SKM-1 (cell line): ENCODE measurements at regions not wholly inside any gene's neighbourhood (a gene's known extent, or its start where the extent isn't known, plus 50 kb on each side); places are given as distances from the start of the nearest gene placed in this dataset.

Experiments
- DNase-seq: peaks from one replicate; lab custom pipeline; 2025; ENCODE audit not compliant: unreplicated experiment; lab: John Stamatoyannopoulos, UW

DNA sequence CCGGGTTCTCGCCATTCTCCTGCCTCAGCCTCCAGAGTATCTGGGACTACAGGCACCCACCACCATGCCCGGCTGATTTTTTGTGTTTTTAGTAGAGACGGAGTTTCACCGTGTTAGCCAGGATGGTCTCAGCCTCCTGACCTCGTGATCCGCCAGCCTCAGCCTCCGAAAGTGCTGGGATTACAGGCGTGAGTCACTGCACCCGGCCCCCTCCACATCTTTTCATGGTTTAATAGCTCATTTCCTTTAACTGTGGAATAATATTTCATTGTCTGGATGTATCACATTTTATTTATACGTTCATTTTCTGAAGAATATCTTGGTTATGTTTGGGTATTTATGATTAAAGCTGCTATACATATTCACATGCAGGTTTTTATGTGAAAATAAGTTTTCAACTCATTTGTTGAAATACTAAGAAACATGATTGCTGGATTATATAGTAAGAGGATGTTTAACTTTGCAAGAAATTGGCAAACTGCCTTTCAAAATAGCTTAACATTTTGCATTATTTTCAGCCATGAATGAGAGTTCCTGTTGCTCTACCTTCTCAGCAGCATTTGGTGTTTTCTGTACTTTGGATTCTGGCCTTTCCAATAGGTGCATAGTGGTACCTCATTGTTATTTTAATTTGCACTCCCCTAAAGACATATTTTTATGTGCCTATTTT is 591.9 kb downstream of the TECRL start:
- no peak for DNase-seq

DNA sequence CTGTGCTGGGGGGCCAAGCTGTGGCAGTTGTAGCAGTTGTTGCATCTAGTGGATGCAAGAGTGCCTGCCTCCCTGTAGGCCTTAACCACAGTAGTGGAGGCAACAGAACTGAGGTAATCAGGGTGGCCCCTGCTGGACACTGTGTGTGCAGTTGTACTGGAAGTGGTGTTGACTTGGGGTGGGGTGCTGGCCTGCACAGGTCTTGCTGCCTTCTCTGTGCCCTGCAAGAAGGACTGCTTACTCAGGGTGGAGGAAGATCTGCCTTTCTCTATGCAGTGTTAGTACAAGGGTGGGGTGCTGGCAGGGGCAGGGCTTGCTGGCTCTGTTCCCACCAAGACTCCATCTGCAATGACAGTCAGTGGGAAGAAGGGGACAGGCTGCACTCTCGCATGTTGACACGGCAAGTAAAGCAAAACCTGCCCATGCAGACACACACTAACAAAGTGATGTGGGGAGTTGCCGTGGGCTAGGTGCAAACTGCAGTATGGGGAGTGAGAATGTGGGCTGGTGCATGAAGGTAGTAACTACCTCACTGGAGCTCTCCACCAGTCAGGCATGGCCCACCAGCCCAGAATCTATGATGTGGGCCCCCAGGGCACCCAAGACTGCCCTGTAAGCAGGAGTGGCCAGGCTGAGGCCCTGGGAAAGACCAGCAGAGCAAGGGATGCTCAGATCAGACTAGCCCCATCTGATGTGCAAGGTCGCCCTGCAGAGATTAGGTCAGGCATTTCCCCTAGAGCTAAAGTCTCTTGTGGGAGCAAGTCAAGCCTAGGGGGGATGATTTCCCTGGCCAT is 594.9 kb downstream of the TECRL start:
- no peak for DNase-seq

DNA sequence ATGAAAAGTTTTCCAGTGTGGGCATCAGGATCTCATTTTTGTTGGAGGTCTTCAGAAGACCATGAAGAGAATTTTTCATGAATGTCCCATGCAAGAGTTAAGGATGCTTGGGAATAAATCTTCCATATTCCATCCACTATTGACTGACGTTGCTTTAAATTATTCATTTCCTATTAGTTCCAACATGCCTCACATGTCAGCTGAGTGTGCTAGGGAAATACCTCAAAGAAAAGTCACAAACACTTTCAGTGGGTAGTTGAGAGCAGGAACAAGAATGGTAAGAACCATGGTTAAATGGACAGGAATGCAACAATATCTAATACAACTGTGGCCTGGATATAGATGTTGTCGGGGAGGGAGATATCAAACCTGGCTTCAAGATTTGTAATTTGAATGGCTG is 610.1 kb downstream of the TECRL start:
- DNase-seq = no peak

DNA sequence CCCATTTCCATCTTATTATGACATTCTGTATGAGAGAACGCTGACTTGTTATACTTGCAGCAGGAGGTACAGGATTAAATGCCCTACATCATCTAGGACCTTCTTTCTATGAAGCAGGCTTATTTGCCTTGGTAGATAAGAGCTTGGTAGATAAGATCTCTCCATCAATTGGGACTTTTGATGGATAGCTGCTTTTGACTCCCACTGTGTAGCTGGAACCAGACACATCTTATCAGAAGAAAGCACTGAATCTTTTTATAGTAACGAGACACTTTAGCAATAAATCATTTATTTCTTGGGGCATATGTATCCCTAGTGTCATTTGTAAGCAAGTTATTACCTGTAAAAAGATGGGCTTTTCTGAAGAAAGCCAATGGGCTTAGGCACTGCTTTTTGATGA is 613.9 kb downstream of the TECRL start:
- DNase-seq = no peak

DNA sequence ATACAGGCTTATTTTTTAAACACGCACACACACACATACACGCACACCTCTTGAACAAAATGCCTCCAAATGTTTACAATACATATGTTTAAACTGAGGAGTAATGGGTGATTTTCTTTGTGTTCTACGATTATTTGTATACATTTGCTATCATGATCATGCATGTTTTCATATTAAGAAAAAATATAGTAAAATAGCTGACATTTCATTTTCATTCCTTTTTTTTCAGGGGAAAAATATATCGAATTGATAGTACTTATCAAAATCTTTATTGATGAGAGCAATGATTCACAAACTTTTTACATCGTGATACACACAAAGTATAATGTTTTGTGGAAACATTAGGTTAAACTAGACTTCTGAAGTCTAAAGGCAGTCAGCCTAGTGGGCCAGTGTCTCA is 618.9 kb downstream of the TECRL start:
- DNase-seq = no peak

DNA sequence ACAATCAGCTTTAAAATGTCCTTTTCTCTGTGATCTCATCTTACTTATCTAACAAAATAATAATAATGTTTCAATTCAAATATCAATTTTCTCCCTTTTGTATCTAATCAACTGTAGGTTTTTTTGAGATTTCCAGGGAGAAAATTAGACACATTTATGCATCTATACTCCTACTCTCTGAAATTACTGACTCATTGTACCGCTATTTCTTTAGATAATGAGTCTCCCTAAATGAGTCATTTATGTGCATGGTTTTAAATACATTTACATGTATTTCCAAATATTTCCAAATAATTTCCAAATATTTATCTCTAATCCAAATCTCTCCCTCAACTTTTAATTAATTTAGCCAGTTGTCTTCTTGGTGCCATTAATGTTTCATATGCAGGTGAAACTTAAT is 621.0 kb downstream of the TECRL start:
- DNase-seq = no peak

DNA sequence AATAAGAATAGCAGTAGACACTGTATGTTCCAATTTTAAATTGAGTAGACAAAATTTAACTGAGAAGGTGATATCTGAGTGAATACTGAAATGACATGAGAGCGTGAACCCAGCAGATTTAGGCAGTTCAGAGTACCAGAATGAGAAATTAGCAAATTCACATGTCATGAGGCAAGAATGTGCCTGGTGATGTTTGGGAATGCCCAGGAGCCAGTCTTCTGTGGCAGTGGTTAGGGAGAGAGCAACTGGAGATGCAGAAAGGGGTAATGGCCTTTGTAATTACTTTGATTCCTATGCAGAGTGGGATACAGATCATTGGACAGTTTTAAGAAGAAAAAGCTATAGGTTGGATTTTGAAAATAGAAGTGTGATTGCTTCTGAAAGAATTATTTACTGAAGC is 621.9 kb downstream of the TECRL start:
- no peak for DNase-seq

DNA sequence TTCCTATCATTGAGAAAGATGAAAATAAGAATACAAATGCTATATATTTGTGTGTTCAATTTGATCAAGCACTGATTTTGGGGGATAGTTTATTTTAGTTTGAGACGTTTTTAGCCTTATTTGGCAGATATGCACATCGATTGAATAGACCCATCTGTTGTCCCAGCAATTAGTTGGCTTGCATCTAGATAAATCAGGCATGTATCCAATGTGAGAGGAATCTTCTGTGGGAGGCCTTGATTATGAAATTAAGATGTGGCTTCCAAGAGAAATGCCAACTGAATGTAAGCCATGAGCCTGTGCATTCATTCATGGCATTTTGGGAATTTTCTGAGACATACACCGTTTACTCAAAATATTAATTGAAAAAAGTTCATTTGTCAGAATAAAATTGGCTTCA is 623.1 kb downstream of the TECRL start:
- DNase-seq = no peak

DNA sequence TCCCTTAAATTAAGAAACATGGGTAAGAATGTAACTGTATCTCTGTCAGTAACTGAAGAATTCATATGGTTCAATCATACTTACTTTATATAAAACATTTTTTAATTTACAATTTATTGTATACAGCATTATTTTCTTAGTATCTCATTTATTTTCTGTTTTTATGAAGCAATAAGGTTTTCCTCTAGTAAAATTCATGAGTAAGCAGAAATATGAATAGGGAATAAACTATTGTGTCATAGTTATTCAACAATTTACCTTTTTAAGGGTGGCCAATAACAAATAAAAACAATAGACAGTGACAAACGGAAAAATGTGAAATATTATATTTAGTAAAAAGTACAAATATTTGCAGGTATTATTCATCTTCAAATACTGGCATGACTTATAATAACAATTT is 624.4 kb downstream of the TECRL start:
- DNase-seq = no peak

DNA sequence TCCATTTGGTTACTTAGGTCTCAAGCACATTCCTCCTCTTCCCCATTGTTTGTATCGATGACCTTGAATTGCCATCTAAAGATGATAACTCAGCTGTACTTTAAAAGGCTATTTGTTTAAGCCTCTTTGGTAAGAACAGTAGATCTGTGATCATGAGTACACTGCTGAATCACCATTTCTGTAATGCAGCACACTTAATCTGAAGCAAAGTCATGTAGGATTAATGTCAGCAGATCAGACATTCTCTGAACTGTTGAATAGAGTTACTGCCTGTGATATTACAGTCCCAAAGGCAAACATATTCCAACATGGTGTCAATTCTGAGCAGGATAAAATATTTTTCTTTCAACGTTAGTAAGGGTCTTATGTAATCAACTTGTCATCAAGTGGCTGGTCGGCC is 631.6 kb downstream of the TECRL start:
- no peak for DNase-seq

DNA sequence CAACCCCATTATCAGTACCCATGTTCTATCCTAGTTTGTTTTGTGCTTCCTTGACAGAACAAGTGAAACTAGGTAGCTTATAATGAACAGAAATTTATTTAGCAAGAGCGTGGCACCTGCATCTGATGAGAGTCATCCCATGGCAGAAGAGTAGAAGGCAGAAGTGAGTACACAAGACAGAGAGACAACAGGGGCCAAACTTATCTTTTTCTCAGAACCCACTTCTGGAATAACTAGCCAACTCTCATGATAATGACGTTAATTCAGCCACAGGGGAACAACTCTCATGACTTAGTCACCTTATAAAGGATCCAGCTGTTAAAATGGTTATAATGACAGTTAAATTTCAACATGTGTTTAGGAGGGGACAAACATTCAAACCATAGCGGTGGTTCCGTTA is 644.9 kb downstream of the TECRL start:
- no peak for DNase-seq

DNA sequence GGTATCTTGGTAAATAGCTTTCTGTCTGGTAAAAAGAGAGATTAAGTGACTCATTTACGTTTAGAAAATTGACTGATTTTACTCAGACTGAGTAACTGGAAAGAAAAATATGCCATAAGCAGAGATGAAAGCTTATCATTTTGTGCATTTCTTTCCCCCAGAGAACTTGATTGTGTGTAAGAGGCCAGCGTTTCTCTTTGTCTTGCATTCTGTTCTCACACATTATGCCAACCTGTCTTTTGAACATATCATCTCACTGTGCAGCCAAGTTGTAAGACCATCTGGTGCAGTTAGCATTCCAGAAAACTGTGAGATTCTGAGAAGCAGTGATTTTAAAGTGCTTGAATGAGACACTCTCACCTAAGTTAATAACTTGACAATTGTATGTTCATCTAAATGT is 651.3 kb downstream of the TECRL start:
- DNase-seq = no peak

DNA sequence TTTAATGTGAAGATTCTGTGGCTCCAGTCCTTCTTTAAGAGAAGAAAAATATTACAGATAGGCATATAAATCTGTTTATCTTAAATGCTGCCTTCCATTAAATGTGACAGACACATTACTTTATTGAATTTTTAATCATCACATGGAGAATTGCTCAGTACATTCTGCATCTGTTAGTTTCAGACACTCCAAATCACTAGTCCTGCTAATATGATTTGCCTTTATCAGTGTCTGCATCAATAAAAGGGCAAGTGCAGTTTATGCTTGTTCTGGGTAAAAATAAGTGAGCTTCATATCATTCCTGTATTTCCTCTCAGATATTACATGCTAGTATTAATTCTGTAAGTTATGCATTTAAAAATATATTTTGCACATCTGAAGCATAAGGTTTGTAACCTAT is 666.4 kb downstream of the TECRL start:
- DNase-seq = no peak

DNA sequence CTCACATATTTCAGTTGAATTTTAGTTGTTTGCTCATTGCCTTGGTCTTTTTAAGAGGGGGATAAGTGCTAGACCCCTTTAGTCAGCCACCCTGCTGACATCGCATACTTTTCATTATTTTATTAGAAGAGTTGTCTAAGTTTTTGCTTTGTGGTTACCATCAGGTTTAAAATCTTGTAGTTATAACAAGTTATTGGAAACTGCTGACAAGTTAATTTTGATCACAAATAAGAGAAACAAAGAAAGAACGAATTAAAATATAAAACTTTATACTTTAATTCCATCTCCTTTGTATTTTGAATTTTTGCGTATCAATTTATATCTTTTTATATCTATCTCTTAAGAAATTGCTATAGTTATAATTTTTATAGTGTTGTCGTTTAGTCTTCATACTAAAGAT is 679.7 kb downstream of the TECRL start:
- DNase-seq = no peak

DNA sequence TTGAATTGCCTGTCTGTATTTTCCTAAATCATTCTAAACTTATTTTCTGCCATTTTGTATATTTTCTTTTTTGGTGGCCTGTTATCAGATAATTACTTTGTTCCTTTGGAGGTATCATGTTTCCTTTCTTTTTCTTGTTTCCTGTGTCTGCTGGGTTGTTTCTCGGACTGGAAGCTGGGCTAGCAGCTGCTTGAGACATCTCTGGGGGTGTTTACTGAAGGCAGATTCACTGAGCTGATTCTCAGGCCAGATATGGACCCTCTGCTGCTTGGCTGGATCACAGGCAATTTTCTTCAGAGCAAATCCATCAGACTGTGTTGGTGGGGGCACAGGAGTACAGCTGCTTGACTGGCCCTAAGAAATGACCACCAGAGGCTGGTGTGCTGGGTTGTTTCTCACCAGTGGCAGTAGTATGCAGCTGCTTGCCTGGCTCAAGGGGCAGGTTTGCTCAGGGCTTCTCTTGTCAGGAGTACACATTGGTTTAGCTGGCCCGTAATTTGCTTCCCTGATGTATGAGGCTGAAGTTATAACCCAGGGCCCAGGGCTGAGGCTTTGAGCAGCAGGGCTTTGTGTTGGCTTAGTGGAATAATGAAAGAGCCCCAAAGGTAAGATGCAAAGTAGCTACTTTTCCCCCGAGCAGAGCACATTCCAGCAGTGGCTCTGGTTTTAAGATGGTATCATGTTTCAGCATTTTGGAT is 680.6 kb downstream of the TECRL start:
- DNase-seq = no peak

DNA sequence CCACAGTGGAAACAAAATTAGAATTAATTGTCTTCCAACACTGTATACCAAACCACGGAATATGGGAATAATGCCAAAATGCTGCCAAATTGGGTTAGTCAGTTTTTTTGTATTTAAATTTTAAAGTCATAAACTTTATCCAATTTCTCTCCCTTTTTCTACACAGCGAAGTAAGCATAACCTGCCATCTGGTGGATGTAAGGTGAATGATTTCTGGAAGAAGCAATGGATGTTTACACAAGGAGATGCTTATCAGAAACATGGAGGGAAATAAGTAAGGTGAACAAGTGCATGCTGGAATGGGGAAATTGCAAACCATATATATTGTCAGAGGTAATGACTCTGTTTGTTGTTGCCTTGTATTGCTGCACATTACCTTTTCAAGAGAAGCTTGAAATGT is 691.9 kb downstream of the TECRL start:
- DNase-seq = no peak

DNA sequence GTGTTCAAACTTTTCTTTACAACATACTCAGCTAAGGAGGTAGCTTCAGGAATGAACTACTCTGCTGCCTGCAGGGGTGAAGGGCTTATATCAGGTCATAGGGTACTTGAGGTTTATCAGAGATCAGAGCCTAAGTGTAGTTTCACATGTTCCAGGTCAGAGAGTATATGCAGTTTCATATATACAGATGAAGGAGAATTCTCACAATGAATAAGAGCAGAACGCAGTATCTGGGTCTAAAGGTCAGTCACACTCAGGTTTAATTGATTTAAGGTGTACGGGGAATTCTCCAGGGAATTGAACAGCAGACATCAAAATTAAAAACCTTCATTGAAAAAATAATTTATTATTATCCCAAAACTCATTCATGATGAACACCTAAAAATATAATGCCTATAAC is 700.6 kb downstream of the TECRL start:
- DNase-seq = no peak

DNA sequence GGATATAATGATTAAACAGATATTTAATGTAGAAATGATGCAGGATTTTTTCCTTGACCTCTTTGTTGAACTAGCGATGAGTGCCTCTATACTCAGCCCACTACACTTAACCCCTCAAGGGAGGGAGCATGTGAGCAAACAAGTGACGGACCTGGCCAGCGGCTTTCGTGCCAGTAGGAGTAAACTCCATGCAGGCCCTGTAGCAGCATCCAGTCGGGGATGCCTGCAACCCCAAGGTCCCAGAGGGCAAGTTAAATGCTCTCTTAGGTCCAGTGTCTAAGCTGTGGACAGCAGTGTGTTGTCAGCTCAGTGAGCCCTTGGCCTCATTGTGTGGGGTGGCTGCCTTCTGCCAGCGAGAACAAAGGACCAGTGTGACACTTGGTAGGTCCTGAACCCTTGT is 708.7 kb downstream of the TECRL start:
- DNase-seq = no peak

DNA sequence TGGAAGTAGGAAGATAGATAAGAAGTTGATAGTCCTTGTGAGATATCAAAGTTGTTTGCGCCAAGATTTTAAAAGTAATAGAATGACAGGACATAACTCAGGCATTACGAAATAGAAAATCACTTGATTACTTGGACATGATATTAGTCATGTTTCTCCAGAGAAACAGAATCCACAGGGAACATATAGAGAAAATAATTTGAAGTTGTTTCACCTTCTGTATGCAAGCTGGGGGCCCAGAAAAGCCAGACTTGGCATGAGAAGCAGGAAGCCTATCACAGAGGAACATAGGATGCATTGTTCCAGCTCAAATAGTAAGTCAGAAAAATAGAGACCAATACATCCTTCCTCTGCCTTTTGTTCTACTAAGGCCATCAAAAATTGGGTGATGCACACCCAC is 715.9 kb downstream of the TECRL start:
- DNase-seq = no peak

DNA sequence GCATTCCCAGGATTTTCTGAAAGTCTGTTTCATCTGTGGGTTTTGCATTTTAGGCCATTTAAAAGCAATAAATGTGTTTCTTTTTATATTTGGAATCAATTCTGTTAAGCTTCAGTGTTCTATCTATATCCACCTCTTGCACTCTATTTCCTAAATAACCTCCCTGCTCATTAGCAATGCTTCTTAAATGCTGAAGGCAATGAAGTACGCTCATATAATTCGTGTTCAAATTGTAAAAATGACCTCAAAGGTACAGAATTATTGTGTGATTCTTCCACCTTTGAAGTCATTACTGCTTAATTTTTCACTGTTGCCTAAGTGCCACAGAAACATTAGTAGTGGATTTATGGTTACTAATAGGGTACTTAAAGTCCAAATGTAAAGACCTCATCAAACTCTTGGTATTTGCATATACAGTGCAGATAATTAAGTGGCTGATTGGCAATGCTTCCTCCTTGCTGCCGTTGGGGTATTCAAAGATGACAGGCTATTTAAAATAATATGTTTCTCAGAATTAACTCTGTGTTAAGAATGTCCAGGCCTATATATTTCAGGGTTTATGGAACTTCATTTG is 730.8 kb downstream of the TECRL start:
- DNase-seq = no peak

DNA sequence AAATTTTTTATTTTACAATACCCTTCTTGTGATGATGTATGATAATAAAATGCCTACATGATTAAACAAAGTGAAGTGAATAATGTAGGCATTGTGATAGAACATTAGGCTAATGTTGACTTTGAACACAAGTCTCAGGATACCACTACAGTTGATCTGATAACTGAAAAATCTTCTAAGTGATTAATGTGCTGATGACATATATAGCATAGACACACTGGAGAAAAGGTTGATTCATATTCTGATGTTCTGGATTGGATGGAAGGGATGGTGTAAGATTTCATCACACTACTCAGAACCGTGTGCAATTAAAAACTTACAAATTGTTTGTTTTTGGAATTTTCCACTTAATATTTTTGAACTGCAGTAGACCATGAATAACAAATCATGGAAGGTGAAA is 738.5 kb downstream of the TECRL start:
- DNase-seq = no peak

DNA sequence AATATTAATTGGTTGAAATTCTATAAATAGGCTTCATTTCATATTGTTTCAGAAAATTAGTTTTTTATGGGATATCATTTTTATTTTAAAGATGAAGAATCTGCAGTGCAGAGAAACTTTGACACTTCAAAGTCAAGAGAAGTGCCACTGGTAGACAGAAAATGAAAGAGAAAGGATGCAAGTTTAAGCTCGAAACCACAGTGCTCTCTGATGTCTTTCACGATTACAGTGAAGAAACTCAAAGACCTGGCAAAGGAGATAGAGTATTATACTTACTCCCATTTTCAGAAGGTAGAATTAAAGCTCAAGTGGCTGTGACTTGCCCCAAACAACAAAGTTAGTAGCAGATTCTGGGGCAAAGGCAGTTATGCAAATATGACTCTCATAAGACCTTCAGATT is 745.4 kb downstream of the TECRL start:
- no peak for DNase-seq
